ENCODE measurements at regions not wholly inside any gene's neighbourhood (a gene's known extent, or its start where the extent isn't known, plus 50 kb on each side); places are given as distances from the start of the nearest gene placed in this dataset.
A peak's percentile ranks its signal among the peaks of the same experiment; 100 is the strongest.
"Not testable (repeated sequence)": the region's sequence is repeated elsewhere in the genome, so short reads cannot be mapped to it uniquely, and the experiment has no call there.

DNA sequence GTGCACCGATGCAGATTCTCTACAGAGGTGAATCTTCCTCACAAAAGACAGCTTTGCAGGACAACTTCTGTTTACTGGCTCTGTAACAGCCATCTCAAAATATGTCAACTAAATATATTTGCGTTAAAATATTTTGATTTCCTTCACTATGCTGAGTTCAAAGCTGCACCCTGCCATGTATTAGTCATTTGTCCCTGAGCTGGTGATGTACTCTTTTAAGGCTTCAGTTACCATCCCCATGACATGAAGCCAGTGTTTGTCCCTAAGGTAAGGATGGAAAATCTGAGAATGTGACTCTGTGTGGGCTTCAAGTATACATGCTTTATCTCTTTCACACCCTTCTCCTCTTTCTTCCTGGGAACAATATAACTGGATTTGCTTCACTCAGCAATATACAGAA is 70.2 kb upstream of the BTG3 start:
- no peak for DNase-seq (ENCODE audit: extremely low read depth, low read depth)

DNA sequence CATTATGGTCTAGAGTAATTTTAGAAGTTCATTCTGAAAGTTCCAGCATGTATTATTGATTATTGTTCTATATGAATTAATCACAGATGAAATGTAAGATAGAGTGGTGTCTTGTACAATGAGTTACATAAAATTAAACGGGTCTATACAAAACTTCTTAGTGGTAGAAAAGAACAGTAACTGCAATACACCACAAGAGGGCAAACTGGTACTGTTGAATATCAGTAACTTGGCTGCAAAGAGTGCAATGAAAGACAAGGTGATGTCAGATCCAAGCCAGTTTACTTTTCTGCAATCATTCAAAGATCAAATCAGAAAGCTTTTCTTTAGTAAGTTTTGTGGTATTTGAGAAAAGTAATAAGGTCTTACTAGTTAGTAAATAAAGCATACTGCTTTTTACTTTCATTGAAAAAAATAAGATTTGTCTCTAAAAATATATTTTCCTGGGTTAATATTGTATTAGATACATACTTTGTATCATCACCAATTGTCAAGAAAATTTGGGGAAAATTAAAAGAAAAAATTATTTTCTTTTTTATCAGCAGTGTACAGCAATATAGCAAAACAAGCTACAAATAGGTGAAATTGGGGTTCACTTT is 66.4 kb upstream of the BTG3 start:
- peak; percentile 51 for DNase-seq (ENCODE audit: extremely low read depth, low read depth)

DNA sequence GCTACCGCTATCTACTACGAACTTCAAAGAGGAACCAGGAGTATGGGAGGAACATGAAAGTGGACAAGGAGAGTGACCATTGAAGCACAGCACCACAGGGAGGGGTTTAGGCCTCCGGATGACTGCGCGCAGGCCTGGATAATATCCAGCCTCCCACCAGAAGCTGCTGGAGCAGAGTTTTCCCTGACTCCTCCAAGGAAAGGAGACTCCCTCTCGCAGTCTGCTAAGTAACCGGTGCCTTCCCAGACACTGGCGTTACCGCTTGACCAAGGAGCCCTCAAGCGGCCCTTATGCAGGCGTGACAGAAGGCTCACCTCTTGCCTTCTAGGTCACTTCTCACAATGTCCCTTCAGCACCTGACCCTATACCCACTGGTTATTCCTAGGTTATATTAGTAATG is 64.2 kb upstream of the BTG3 start:
- DNase-seq (ENCODE audit: extremely low read depth, low read depth) = not testable (repeated sequence)

DNA sequence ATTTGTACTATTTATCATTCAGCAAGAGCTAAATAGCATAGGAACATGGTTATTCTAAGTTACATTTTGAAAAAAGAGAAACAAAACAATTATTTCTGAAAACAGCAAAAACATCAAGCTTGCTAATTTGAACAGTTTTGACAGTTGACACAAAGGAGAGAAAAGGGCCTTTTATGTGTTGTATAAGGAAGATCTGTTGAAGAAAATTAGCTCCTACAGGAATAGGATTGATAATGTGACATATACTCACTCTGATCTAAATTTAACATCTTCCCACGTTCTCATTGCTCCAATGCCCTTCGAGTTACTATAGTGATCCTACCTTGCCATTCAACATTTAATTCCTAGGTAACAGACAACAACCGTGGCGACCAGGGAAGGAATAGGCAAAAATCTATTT is 61.4 kb upstream of the BTG3 start:
- DNase-seq (ENCODE audit: extremely low read depth, low read depth) = no peak

DNA sequence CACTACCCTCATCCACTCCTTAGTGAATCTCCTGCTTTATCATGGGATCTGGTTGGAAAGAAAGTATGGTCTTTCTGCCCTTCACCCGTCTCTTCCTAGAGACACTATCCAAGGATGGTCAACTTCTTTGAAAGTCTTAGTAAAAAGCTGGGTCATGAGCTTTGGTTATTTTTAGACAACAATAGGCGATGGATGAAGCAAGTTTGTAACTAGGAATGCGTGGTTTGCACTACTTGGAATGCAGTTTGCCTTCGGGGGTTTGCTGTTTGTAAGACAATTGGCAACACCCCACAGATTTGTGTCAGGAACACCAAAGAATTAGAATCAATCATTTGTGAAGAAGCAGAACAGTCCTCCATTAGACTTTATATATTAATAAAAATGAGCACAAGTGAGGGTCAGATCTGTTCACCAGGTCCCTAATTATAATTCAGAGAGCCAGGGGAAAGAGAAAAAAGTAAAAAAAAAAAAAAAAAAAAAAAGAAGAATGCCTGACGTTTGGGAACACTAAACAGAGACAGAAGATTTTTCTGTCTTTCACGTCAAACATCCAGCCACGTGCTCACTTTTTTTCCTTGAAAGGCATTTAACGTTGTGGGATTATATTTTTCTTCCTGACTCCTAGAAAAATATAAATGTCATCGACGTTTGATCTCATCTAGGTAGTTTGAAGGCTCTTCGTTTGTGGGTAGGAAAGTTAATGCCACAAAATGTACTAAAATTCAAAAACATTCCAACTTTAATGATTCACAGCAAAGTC is 60.7 kb upstream of the BTG3 start:
- DNase-seq (ENCODE audit: extremely low read depth, low read depth) = no peak

DNA sequence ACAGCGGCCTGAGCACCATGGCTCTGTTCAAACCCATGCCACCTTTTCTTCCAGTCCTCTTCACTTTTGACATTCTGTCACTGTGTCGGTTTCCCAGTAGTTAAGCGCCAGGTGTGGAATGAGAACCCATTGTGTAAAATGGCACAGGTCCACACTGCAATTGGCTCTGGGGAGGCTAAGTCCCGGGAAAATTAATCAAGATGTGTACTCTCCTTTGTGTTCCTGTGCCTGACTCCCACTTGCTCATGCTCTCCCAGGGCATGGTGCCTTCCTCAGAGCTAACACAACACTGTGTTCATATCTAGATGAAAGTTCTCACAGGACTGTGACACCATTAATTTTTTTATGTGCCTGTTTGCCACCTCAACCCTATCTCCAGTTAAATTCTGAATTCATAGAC is 59.0 kb upstream of the BTG3 start:
- no peak for DNase-seq (ENCODE audit: extremely low read depth, low read depth)

DNA sequence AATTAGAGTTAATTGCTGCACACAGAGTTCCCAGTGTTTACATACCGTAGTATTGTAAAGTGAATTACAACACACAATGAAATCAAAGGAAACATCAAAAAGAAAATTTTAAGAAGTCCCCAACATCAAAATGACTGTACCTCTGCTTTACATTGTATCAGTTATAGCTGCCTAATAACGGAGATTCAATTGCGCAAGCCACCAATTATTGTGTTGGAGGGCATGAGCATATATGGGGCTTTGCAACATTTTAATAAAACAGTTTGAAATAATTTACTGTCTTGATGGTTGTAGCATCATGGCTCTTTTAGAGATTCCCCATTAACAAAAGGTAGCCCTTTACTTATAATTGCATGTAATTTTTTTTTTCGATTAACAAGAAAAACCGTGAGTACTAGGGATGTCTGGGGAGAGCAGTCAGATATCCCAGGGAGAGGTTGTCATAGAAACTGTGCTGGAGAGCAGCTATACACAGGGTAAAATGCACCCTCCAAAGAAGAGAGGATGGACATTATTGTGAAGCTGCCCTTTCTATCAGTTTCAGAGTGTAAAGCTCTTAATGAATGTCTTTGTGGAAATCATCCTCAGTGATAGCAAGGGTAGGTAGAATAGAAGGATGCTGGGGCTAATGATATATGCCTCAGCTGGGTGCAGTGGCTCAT is 55.9 kb upstream of the BTG3 start:
- no peak for DNase-seq (ENCODE audit: extremely low read depth, low read depth)

DNA sequence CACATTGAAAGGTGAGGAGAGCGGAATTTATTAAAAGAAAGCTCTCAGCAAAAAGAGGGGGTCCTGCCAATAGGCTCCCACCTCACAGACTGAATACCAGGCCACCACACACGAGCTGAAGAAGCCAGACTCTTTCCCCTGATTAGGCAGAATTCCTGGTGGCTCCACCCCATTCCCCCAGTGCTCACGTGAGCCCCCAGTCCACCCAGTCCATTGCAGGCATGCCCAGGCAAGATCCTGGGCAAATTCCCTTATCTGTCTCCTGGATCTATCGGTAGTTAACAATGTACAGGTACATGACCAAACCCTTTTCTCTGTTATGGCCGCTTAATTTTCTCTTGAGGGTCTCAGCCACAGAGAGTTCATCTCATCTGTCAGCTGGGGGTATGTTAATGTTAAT is 54.6 kb upstream of the BTG3 start:
- no peak for DNase-seq (ENCODE audit: extremely low read depth, low read depth)

Data from NCI-H460 (cell line).